Astrocyte of the cerebellum (primary cell): ENCODE measurements at regions not wholly inside any gene's neighbourhood (a gene's known extent, or its start where the extent isn't known, plus 50 kb on each side); places are given as distances from the start of the nearest gene placed in this dataset.

Experiments
- DNase-seq: peaks from one replicate; pipeline ENCODE4 v3.0.0-alpha.2; 2011; ENCODE audit warnings: low read depth
- H3K4me3 ChIP-seq: 2 replicates; pipeline ENCODE4 v1.5.1; 2011; ENCODE audit warnings: mild to moderate bottlenecking, low read depth, low read length, moderate library complexity
- in situ Hi-C: cut with HindIII; loops from 2 replicates; pipeline ENCODE4 v1.10.0; 2017; ENCODE audit warnings: low sequenced_read_pairs
- TF ChIP-seq, protein P1 (sequence below): IDR thresholded peaks from 2 replicates; pipeline ENCODE4 v1.5.1; 2012; ENCODE audit warnings: low read length, low read depth, moderate library complexity, mild to moderate bottlenecking; ENCODE audit errors: missing control alignments

DNA sequence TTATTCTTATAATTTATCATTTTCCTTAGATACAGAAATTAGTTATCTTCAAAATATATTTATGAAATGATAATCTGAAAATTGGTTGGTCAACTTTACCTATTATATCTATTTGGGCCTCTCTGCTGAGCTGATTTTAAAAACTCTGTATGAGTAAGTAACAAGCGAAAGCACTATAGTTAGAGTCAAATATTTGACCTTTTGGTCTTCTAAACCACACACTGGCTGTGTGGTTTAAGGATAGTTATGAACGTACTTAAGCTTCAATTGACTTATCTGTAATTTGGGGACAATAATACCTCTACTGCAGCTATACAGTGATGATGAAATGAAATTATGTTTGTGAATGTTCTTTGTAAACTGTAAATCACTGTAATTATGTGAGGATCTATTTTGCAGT, 763.9 kb upstream of the GRM7 start:
- TF ChIP-seq, protein P1, sequence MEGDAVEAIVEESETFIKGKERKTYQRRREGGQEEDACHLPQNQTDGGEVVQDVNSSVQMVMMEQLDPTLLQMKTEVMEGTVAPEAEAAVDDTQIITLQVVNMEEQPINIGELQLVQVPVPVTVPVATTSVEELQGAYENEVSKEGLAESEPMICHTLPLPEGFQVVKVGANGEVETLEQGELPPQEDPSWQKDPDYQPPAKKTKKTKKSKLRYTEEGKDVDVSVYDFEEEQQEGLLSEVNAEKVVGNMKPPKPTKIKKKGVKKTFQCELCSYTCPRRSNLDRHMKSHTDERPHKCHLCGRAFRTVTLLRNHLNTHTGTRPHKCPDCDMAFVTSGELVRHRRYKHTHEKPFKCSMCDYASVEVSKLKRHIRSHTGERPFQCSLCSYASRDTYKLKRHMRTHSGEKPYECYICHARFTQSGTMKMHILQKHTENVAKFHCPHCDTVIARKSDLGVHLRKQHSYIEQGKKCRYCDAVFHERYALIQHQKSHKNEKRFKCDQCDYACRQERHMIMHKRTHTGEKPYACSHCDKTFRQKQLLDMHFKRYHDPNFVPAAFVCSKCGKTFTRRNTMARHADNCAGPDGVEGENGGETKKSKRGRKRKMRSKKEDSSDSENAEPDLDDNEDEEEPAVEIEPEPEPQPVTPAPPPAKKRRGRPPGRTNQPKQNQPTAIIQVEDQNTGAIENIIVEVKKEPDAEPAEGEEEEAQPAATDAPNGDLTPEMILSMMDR = no peak
- in situ Hi-C loops = no loop called here
- no peak overlapping the region for H3K4me3 ChIP-seq
- DNase-seq = no peak

DNA sequence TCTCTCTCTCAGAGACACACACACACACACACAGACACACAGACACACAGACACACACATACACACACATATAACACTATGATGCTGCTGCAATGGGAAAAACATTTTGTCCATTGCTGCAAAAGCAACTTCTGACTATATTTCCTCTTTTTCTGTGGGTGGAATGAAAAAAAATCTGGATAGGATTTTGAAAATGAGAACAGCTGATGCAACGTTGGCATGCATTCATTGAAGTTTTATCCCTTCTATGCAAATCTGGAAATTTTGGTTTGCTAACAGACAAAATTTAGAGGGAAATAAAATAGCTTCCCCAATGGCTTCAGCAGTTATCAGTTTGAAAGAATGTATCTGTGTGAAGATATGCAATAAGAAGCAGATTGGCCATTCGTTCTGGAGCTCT, 763.4 kb upstream of the GRM7 start:
- DNase-seq = no peak

DNA sequence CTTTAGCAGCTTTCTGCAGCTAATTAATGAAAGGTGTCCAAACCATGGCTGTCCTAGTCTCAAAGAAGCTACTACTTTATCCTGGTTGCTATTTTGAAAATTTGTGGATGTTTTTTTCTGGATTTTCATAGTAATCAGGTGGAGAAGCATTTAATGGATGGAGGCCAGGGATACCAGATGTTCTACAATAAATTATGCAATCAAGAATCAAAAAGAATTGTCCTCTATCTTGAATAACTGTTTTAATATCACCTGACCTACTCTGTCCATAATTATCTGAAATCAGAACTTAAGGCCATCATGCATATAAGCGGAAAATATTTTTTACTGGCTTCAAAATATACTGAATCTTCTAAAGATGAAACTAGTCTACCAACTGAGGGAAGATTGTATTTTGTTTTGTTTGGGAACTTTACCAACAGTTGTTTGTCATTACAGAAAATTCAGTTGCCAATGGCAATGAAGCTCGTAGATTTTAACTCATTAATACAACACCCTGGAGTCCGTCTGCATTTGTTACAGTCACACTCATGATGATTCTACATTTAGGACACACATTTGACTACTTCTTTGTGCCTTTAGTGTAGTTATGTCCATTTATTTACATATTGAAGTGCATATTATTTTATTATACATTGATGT, 762.3 kb upstream of the GRM7 start:
- TF ChIP-seq, protein P1 = no peak
- no peak for DNase-seq
- H3K4me3 ChIP-seq = no peak overlapping the region
- in situ Hi-C loops = no loop called here

More for the DNA sequence above, 763.4 kb upstream of the GRM7 start:
- no peak overlapping the region for H3K4me3 ChIP-seq
- TF ChIP-seq, protein P1 = no peak
- in situ Hi-C loops = no loop called here

DNA sequence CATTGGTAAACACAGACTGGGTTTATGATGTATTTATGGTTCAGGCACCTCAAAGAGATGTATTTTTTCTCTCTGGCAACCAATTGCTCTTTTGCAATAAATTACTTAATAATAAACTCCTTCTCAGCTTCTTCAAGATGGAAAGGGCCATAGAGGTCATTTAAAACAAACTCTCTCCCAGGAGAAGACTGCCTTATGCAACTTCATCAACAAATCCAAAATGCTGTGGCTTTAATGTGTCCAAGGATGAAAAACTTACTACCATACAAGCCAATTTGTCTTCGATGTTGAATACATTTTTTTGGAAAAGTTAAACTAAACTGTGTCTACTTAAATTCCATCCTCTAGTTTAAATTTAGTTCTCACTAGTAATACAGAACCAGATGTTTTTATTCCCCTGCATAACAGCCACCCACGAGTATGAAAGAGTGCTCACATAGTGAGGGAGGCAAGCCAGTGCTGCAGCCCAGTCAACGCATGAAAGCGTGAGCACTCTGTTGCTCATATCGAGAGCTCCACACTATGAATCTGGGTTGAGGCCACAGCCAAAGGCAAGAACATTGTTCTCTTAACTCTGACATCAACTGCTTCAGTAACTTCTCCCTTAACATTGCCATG, 761.3 kb upstream of the GRM7 start:
- DNase-seq = no peak
- in situ Hi-C loops = no loop called here
- no peak overlapping the region for H3K4me3 ChIP-seq
- TF ChIP-seq, protein P1 = no peak

DNA sequence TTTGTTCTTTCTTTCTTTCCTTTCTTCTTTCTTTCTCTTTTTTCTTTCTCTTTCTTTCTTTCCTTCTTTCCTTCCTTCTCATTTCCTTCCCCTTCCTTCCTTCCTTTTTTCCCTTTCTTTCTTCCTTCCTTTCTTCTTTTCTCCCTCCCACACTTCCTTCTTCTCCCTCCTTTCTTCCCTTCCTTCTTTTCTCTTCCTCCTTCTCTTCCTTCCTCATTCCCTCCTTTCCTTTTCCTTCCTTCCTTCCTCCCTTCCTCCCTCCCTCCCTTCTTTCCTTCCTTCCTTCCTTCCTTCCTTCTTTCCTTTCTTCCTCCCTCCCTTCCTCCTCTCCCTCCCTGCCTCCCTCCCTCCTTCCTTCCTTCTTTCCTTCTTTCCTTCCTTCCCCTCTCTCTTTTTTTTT, 755.7 kb upstream of the GRM7 start:
- no peak for DNase-seq
- in situ Hi-C loops = no loop called here
- TF ChIP-seq, protein P1 = no peak
- no peak overlapping the region for H3K4me3 ChIP-seq

DNA sequence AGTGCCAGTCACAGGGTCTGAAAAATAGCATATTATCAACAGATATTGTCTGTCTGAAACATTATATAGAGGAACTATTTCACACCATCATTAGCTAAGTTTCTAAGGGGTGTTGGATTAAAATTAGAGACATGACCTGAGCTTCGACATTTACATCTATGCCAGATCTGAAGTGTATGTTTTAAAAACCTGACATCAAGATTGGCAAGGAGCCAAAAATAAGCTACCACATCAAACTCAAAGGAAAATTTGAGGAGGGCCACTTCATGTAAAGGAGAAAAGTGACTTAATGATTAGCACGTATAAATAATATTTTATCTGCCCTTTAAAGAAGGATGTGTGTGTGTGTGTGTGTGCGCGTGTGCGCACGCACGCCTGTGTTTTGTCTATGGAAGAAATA, 752.0 kb upstream of the GRM7 start:
- DNase-seq = no peak
- no peak overlapping the region for H3K4me3 ChIP-seq
- TF ChIP-seq, protein P1 = no peak
- in situ Hi-C loops = no loop called here

DNA sequence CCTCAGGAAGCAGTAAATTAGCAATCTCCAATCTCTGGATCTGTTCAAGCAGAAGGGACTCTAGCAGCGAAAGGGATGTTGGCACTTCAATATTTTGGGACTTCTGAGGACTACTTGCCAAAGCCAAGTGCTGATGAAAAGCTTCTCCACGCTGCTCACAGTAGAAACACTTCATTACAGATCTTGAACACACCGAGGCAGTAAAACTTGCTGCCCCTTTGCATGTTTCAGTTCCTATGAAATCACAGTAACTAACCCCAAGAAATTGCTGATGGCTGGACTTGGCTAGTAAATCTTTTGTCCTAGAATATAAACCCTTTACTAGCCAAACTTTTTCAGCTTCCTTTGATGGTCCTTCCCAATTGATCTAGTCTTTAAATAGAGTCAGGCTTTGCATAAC, 750.5 kb upstream of the GRM7 start:
- no peak overlapping the region for H3K4me3 ChIP-seq
- in situ Hi-C loops = no loop called here
- no peak for DNase-seq
- TF ChIP-seq, protein P1 = no peak
